Erythroblast (primary cell): ENCODE measurements at regions not wholly inside any gene's neighbourhood (a gene's known extent, or its start where the extent isn't known, plus 50 kb on each side); places are given as distances from the start of the nearest gene placed in this dataset.

Experiments
- GATA1 ChIP-seq: IDR thresholded peaks from 2 replicates; pipeline ENCODE4 v1.6.1; 2011; ENCODE audit warnings: low read depth, mild to moderate bottlenecking, control low read depth, low read length, moderate library complexity
- POLR2A ChIP-seq: IDR thresholded peaks from 2 replicates; pipeline ENCODE4 v1.6.1; 2011; ENCODE audit warnings: mild to moderate bottlenecking, low read length

DNA sequence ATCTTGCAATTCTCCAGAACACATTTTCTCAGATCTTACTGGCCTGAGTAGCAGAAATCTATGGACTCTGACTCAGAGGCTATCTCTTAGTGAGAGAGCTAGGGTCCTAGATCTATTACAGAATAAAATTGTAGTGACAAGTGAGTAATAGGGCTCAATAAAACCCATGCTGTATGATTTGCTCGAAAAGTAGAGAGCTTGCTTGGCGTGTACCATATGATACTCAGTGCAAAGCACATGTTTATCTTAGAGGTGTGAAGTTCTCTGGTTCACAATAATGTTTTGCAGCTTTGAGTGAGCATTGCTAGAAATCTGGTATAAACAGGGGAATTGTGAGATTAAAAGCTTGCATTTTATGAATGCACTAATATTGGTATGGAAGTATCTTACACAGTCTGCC, 87.8 kb upstream of the PRSS16 start:
- TF ChIP-seq POLR2A (no peak), GATA1 (no peak)
